AG09309 (cell line): ENCODE measurements at regions not wholly inside any gene's neighbourhood (a gene's known extent, or its start where the extent isn't known, plus 50 kb on each side); places are given as distances from the start of the nearest gene placed in this dataset.

ENCODE experiments used
- DNase-seq: peaks from one replicate; pipeline ENCODE4 v3.0.0-alpha.2; 2010; ENCODE audit warnings: low read depth
- H3K4me3 ChIP-seq: 2 replicates; pipeline ENCODE4 v1.5.1; 2011; ENCODE audit warnings: mild to moderate bottlenecking, low read depth, low read length, moderate library complexity; ENCODE audit not compliant: control insufficient read depth
- TF ChIP-seq, protein P1 (sequence below): IDR thresholded peaks from 2 replicates; pipeline ENCODE4 v1.5.1; 2011; ENCODE audit warnings: mild to moderate bottlenecking, low read depth, low read length, inconsistent platforms; ENCODE audit not compliant: insufficient read depth, control insufficient read depth; ENCODE audit errors: missing control alignments

DNA sequence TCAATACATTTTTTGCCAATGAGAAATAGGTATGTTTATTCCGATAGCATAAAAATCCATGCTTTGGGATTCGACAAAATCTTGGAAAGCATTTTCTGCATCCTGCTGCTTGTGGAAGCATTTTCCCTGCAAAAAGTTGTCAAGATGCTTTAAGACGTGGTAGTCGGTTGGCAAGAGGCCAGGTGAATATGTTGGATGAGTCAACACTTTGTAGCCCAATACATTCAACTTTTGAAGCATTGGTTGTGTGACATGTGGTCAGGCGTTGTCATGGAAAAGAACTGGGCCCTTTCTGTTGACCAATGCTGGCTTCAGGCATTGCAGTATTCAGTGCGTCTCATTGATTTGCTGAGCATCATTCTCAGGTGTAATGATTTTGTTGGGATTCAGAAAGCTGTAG lies 764.5 kb downstream of the TRIB2 start:
- DNase-seq = no peak
- TF ChIP-seq, protein P1, sequence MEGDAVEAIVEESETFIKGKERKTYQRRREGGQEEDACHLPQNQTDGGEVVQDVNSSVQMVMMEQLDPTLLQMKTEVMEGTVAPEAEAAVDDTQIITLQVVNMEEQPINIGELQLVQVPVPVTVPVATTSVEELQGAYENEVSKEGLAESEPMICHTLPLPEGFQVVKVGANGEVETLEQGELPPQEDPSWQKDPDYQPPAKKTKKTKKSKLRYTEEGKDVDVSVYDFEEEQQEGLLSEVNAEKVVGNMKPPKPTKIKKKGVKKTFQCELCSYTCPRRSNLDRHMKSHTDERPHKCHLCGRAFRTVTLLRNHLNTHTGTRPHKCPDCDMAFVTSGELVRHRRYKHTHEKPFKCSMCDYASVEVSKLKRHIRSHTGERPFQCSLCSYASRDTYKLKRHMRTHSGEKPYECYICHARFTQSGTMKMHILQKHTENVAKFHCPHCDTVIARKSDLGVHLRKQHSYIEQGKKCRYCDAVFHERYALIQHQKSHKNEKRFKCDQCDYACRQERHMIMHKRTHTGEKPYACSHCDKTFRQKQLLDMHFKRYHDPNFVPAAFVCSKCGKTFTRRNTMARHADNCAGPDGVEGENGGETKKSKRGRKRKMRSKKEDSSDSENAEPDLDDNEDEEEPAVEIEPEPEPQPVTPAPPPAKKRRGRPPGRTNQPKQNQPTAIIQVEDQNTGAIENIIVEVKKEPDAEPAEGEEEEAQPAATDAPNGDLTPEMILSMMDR = no peak
- H3K4me3 ChIP-seq = no peak overlapping the region

DNA sequence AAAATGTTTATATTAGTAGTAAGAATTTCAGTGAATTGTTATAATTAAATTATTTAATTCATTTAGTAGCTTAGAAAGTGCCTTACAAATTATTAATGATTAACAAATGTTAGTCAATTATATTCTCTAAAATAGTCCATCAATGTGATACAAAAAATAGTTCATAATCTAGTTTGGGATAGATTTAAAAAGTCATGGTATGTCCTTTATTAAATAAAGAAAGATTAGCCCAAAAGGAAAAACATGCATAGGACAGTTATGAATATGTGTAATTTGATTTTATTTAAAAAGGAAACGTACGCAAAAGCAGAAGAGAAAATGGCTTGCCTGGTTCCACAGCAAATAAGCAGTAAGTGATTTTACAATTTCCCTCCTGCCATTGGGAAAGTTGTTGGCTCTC lies 768.5 kb downstream of the TRIB2 start:
- DNase-seq = no peak
- TF ChIP-seq, protein P1 = no peak
- H3K4me3 ChIP-seq = no peak overlapping the region

DNA sequence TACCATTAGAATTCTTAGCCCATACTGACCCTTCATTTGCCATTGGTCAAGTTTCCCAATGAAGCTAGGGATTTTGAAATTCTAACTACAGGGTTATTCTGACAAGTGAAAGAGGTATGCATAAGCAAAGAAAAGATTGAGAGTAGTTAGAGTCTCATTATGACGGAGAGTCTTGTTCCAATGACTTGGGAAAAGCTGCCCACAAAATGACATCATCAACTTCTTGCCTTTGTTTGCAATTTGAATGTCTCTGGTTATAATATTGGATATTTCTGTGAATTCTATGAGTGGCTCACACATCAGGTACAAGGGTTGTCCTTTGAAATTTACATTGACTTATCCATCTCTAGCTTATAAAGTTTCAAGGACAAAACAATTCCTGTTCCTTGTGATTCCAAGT lies 772.2 kb downstream of the TRIB2 start:
- TF ChIP-seq, protein P1 = no peak
- H3K4me3 ChIP-seq = no peak overlapping the region
- no peak for DNase-seq

DNA sequence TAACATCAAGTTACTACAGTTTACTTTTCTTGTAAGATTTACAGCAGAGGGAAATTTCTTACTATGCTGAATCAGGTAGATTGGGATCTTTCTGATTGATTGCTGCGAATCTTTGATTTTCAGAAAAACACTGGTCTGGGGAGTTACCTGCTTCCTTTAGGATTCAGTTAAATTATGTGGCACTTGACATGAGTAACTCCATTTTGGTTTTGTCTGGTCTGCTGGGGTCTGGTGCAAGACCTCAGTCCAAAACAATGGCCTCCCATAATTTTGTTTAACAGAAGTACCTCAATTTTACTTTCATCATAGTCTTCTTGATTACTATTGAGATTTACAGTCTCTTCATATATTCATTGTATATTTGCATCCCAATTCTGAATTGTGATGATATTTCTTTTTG lies 775.5 kb downstream of the TRIB2 start:
- TF ChIP-seq, protein P1 = no peak
- no peak overlapping the region for H3K4me3 ChIP-seq
- DNase-seq = no peak

DNA sequence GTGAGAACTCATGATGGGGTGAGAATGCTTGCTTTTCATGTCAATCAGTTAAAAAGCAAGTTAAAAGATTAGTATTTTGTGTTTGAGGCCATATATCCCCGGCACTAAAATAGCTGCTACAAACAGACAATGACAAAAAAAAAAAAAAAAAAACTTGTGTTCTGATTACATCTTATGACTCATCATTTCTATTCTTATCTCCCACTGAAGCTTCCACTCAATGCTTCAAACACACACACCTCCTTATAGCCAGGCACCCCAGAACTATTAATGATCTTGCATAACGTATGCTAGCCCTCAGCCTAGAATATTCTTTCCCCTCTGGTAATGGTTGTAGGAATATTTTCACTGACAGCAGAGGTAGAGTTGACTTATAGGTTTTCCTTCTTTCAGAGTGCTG lies 778.3 kb downstream of the TRIB2 start:
- no peak for DNase-seq
- TF ChIP-seq, protein P1 = no peak

DNA sequence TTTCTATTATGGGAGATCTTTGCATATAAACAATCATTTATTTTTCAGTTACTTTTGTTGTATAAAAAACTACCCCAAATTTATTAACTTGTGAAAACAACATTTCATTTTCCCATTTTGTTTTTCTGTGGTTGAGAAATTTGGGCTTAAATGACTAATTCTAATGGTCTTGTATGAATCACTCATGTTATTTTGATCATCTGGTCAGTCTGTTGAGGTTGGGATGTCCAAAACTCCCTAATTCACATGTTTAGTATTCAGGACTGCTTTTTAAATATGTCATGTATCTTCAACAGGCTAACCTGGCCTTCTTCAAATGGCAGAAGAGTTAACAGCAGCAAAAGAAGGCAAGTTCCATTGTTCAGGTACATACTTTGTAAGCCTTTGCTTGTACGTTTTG lies 788.1 kb downstream of the TRIB2 start:
- TF ChIP-seq, protein P1 = no peak
- no peak for DNase-seq
- no peak overlapping the region for H3K4me3 ChIP-seq

More for the DNA sequence above, 778.3 kb downstream of the TRIB2 start:
- no peak overlapping the region for H3K4me3 ChIP-seq

DNA sequence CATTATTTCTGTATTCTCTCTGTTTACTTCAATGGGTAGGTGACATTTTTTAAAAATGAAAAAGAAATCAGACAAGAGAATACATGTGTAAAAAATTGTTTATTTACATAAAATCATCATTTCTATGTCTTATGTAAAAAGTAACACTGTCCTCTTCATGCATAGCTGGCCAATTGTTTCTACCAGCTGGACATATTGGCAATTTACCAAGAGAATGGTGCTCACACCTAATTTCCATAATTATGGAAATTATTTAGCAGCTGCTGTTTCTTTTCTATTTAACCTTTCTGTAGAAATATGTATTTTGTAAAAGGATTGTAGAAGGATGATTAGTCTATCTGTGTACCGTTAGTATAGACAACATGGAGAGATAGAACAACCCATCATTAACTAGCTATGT lies 791.9 kb downstream of the TRIB2 start:
- TF ChIP-seq, protein P1 = no peak
- H3K4me3 ChIP-seq = no peak overlapping the region
- DNase-seq = no peak
